ENCODE measurements at regions not wholly inside any gene's neighbourhood (a gene's known extent, or its start where the extent isn't known, plus 50 kb on each side); places are given as distances from the start of the nearest gene placed in this dataset.

DNA sequence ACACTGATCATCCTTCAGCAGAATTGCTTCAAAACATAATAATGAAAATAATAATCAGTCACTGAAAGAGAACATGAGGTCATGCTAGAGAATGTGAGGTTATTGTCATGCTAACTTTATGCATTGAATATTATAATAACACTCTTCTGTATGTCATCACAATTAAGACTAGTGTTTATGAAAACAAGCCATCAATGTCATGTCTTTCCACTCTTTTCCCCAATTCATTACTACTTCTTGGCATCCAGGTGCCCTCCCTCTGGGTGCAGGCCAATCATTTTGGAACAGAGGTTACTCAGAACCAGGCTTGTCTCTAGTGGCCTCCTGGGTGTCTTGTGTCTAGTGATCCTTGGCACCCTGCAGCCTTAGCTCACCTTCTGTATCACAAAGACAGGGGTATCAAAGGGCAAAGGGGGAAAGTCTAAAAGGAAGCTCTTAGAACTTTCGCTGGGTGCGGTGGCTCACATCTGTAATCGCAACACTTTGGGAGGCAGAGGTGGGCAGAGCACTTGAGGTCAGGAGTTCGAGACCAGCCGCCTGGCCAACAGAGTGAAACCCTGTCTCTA, 217.6 kb upstream of the PIK3R1 start:
- DNase-seq (ENCODE audit: low read depth in 4 of 6, low spot score in 6 of 6), result no peak
- WGBS (ENCODE audit: insufficient coverage), result no CpG with 5 or more reads among the region's 5 CpGs
- Histone ChIP-seq H3K4me1 (ENCODE audit: control insufficient read depth, insufficient read depth, low read length) (no peaks in the 10 kb centered on the region), H3K9me3 (ENCODE audit: control insufficient read depth, insufficient read depth, low read length) (no peaks in the 10 kb centered on the region), H3K27ac (ENCODE audit: low read depth, low read length) (no peak overlapping the region), H3K27me3 (ENCODE audit: control insufficient read depth, insufficient read depth, low read length) (no peaks in the 10 kb centered on the region), H3K4me3 (ENCODE audit: low read depth, low read length) (no peak overlapping the region), H3K36me3 (ENCODE audit: control insufficient read depth, insufficient read depth, low read length) (no peaks in the 10 kb centered on the region)

- WGBS (ENCODE audit: insufficient coverage), result 100% methylated on average over 1 of the region's 1 CpG
- DNase-seq (ENCODE audit: low read depth in 4 of 6, low spot score in 6 of 6), result no peak
- Histone ChIP-seq H3K9me3 (ENCODE audit: control insufficient read depth, insufficient read depth, low read length) (no peaks in the 10 kb centered on the region), H3K27me3 (ENCODE audit: control insufficient read depth, insufficient read depth, low read length) (no peaks in the 10 kb centered on the region), H3K27ac (ENCODE audit: low read depth, low read length) (no peak overlapping the region), H3K36me3 (ENCODE audit: control insufficient read depth, insufficient read depth, low read length) (no peaks in the 10 kb centered on the region), H3K4me1 (ENCODE audit: control insufficient read depth, insufficient read depth, low read length) (no peaks in the 10 kb centered on the region), H3K4me3 (ENCODE audit: low read depth, low read length) (no peak overlapping the region)
Observed at GRCh38 chr5:67997148-67997547, 218.4 kb upstream of the PIK3R1 start.

DNA sequence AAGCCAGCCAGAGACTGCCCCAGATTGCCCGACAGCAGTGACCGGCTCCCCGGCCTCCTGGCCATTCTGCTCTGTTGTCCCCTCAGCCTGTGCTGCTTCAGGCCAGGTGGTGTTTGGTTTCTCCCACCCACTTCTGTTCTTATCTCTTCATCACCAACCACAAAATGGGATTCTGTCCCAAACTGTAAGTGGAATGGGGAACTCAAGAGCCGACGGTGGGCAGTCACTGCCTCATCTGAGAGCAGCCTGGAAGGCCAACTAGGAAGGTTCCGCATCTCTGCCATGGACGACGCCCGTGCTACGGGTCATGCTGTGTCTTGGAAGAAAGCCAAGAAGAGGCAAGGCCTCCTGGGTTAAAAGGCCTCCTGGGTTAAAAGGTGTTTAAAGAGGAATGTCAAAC, 219.0 kb upstream of the PIK3R1 start:
- no peak overlapping the region for H3K4me3 ChIP-seq (ENCODE audit: low read depth, low read length)
- 82% methylated on average over 10 of the region's 10 CpGs for WGBS (ENCODE audit: insufficient coverage)
- no peaks in the 10 kb centered on the region for H3K27me3 ChIP-seq (ENCODE audit: control insufficient read depth, insufficient read depth, low read length)
- H3K27ac ChIP-seq (ENCODE audit: low read depth, low read length), result no peak overlapping the region
- H3K9me3 ChIP-seq (ENCODE audit: control insufficient read depth, insufficient read depth, low read length), result no peaks in the 10 kb centered on the region
- H3K36me3 ChIP-seq (ENCODE audit: control insufficient read depth, insufficient read depth, low read length), result no peaks in the 10 kb centered on the region
- DNase-seq (ENCODE audit: low read depth in 4 of 6, low spot score in 6 of 6), result no peak
- no peaks in the 10 kb centered on the region for H3K4me1 ChIP-seq (ENCODE audit: control insufficient read depth, insufficient read depth, low read length)

GRCh38 chr5:67992923-67993322, 222.6 kb upstream of the PIK3R1 start:
- H3K4me1 ChIP-seq (ENCODE audit: control insufficient read depth, insufficient read depth, low read length), result no peaks in the 10 kb centered on the region
- WGBS (ENCODE audit: insufficient coverage), result no CpG with 5 or more reads among the region's 3 CpGs
- no peaks in the 10 kb centered on the region for H3K36me3 ChIP-seq (ENCODE audit: control insufficient read depth, insufficient read depth, low read length)
- no peaks in the 10 kb centered on the region for H3K27me3 ChIP-seq (ENCODE audit: control insufficient read depth, insufficient read depth, low read length)
- H3K9me3 ChIP-seq (ENCODE audit: control insufficient read depth, insufficient read depth, low read length), result no peaks in the 10 kb centered on the region
- H3K27ac ChIP-seq (ENCODE audit: low read depth, low read length), result no peak overlapping the region
- DNase-seq (ENCODE audit: low read depth in 4 of 6, low spot score in 6 of 6), result no peak
- H3K4me3 ChIP-seq (ENCODE audit: low read depth, low read length), result no peak overlapping the region

DNA sequence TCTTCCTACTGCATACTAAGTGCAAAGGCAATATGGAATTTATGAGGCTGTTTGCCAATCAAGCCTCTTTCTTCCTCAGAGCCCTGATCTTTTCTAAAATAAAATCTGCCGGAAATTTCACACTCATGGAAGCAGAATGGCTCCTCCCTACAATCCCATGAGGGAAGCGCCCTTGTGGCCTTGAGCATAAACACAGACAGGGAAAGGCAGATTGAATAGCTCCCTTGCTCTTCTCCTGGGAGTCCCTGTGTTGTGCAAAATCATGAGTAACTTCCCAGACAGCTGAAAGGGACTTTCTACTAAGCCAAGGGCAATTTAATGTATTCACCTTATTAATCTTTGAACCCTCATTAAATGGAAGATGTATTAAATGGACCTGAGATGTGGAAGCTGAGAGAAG, 226.1 kb upstream of the PIK3R1 start:
- H3K27ac ChIP-seq (ENCODE audit: low read depth, low read length), result no peak overlapping the region
- no peaks in the 10 kb centered on the region for H3K27me3 ChIP-seq (ENCODE audit: control insufficient read depth, insufficient read depth, low read length)
- WGBS (ENCODE audit: insufficient coverage), result 100% methylated on average over 1 of the region's 2 CpGs
- DNase-seq (ENCODE audit: low read depth in 4 of 6, low spot score in 6 of 6), result no peak
- H3K4me1 ChIP-seq (ENCODE audit: control insufficient read depth, insufficient read depth, low read length), result no peaks in the 10 kb centered on the region
- H3K9me3 ChIP-seq (ENCODE audit: control insufficient read depth, insufficient read depth, low read length), result no peaks in the 10 kb centered on the region
- H3K4me3 ChIP-seq (ENCODE audit: low read depth, low read length), result no peak overlapping the region
- no peaks in the 10 kb centered on the region for H3K36me3 ChIP-seq (ENCODE audit: control insufficient read depth, insufficient read depth, low read length)

- H3K27ac ChIP-seq (ENCODE audit: low read depth, low read length), result no peak overlapping the region
- DNase-seq (ENCODE audit: low read depth in 4 of 6, low spot score in 6 of 6), result no peak
- no peaks in the 10 kb centered on the region for H3K27me3 ChIP-seq (ENCODE audit: control insufficient read depth, insufficient read depth, low read length)
- no peaks in the 10 kb centered on the region for H3K36me3 ChIP-seq (ENCODE audit: control insufficient read depth, insufficient read depth, low read length)
- H3K4me1 ChIP-seq (ENCODE audit: control insufficient read depth, insufficient read depth, low read length), result no peaks in the 10 kb centered on the region
- H3K4me3 ChIP-seq (ENCODE audit: low read depth, low read length), result no peak overlapping the region
- H3K9me3 ChIP-seq (ENCODE audit: control insufficient read depth, insufficient read depth, low read length), result no peaks in the 10 kb centered on the region
- no CpG with 5 or more reads among the region's 2 CpGs for WGBS (ENCODE audit: insufficient coverage)
Observed at GRCh38 chr5:67986761-67987160, 228.8 kb upstream of the PIK3R1 start.

- no peaks in the 10 kb centered on the region for H3K4me1 ChIP-seq (ENCODE audit: control insufficient read depth, insufficient read depth, low read length)
- no peak for DNase-seq (ENCODE audit: low read depth in 4 of 6, low spot score in 6 of 6)
- H3K4me3 ChIP-seq (ENCODE audit: low read depth, low read length), result no peak overlapping the region
- no peaks in the 10 kb centered on the region for H3K9me3 ChIP-seq (ENCODE audit: control insufficient read depth, insufficient read depth, low read length)
- WGBS (ENCODE audit: insufficient coverage), result 100% methylated on average over 1 of the region's 3 CpGs
- no peak overlapping the region for H3K27ac ChIP-seq (ENCODE audit: low read depth, low read length)
- H3K36me3 ChIP-seq (ENCODE audit: control insufficient read depth, insufficient read depth, low read length), result no peaks in the 10 kb centered on the region
- H3K27me3 ChIP-seq (ENCODE audit: control insufficient read depth, insufficient read depth, low read length), result no peaks in the 10 kb centered on the region
Observed at GRCh38 chr5:67985686-67986387, 229.7 kb upstream of the PIK3R1 start.

- H3K36me3 ChIP-seq (ENCODE audit: control insufficient read depth, insufficient read depth, low read length), result no peaks in the 10 kb centered on the region
- no peak overlapping the region for H3K27ac ChIP-seq (ENCODE audit: low read depth, low read length)
- no peaks in the 10 kb centered on the region for H3K9me3 ChIP-seq (ENCODE audit: control insufficient read depth, insufficient read depth, low read length)
- no peak overlapping the region for H3K4me3 ChIP-seq (ENCODE audit: low read depth, low read length)
- no peak for DNase-seq (ENCODE audit: low read depth in 4 of 6, low spot score in 6 of 6)
- no CpG with 5 or more reads among the region's 2 CpGs for WGBS (ENCODE audit: insufficient coverage)
- H3K4me1 ChIP-seq (ENCODE audit: control insufficient read depth, insufficient read depth, low read length), result no peaks in the 10 kb centered on the region
- no peaks in the 10 kb centered on the region for H3K27me3 ChIP-seq (ENCODE audit: control insufficient read depth, insufficient read depth, low read length)
Observed at GRCh38 chr5:67984546-67984945, 231.0 kb upstream of the PIK3R1 start.

DNA sequence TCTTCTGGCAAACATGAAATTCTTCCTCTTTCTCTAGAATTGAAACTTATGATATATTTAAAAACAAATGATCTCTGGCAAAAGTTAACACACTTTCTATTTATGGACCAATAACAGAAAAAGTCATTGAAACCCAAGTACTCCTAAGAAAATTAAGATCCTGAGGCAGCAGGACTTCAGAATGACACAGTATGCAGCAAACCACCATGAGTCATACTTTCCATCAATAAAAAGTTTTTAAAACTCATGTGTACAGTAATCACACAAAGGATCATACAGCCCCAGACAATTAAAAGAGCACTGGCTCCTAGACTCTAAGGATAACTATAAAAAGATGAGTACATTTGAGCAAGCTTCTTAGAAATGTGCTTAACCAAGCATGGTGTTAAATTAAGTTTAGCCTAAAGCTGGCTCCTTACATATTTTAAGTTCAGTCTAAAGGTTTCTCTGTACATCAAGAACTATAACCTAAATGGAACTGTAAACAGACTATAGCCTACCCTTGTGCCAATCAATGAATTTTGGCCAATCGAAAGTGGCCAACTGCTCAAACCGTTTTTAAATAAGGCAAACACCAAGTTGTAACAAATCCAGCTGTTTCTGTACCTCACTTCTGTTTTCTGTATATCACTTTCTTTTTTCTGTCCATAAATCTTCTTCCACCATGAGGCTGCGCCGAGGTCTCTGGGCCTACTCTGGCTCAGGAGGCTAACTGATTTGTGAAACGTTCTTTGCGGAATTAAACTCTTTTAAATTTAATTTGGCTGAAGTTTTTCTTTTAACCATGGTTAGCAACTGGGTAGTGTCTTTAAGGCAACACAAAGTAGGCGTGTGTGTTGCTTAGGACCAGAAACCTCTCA, 232.1 kb upstream of the PIK3R1 start:
- H3K4me3 ChIP-seq (ENCODE audit: low read depth, low read length), result no peak overlapping the region
- WGBS (ENCODE audit: insufficient coverage), result 91% methylated on average over 2 of the region's 7 CpGs
- no peaks in the 10 kb centered on the region for H3K27me3 ChIP-seq (ENCODE audit: control insufficient read depth, insufficient read depth, low read length)
- H3K9me3 ChIP-seq (ENCODE audit: control insufficient read depth, insufficient read depth, low read length), result no peaks in the 10 kb centered on the region
- H3K27ac ChIP-seq (ENCODE audit: low read depth, low read length), result no peak overlapping the region
- no peaks in the 10 kb centered on the region for H3K4me1 ChIP-seq (ENCODE audit: control insufficient read depth, insufficient read depth, low read length)
- no peak for DNase-seq (ENCODE audit: low read depth in 4 of 6, low spot score in 6 of 6)
- no peaks in the 10 kb centered on the region for H3K36me3 ChIP-seq (ENCODE audit: control insufficient read depth, insufficient read depth, low read length)

Measured in spinal cord (tissue), 9 donors.